ENCODE measurements at regions not wholly inside any gene's neighbourhood (a gene's known extent, or its start where the extent isn't known, plus 50 kb on each side); places are given as distances from the start of the nearest gene placed in this dataset.

DNA sequence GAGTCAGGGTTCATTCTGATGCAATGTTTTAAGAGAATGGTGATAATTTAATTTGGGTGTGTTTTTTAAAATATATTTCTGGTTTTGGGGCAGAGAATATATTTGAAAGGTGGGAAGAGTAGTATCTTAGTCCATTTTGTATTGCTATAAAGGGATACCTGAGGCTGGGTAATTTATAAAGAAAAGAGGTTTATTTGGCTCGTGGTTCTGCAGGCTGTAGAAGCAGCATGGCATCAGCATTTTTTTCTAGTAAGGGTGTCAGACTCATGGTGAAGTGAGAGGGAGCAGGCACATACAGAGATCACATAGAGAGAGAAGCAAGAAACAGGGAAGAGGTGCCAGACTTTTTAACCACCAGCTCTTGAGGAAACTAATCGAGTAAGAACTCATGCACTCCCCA, 152.7 kb downstream of the SHOX2 start:
- TF ChIP-seq YY1 (IDR thresholded peaks at IDR 0.05; ENCODE audit: low read depth) (no peak), TCF12 (IDR thresholded peaks at IDR 0.05; ENCODE audit: low read depth) (no peak), CEBPB (IDR thresholded peaks at IDR 0.05) (no peak), EGR1 (IDR thresholded peaks at IDR 0.05) (no peak), MAX (IDR thresholded peaks at IDR 0.05) (no peak), TAF1 (IDR thresholded peaks at IDR 0.05; ENCODE audit: low read depth) (no peak), RAD21 (IDR thresholded peaks at IDR 0.05; ENCODE audit: low read depth) (no peak), REST (IDR thresholded peaks at IDR 0.05; ENCODE audit: low read depth) (no peak), EP300 (IDR thresholded peaks at IDR 0.05; ENCODE audit: borderline replicate concordance) (no peak), USF1 (IDR thresholded peaks at IDR 0.05) (no peak), FOXM1 (IDR thresholded peaks at IDR 0.05; ENCODE audit: borderline replicate concordance, low read depth) (no peak), NFIC (IDR thresholded peaks at IDR 0.05) (no peak), ZBTB7A (IDR thresholded peaks at IDR 0.05; ENCODE audit: low read depth) (no peak), TEAD4 (IDR thresholded peaks at IDR 0.05) (no peak)
